OCI-LY7 (cell line): ENCODE measurements at regions not wholly inside any gene's neighbourhood (a gene's known extent, or its start where the extent isn't known, plus 50 kb on each side); places are given as distances from the start of the nearest gene placed in this dataset.

Experiments
- BruUV-seq: library from RNA; stranded (reverse); fragments of 400-500 nt; replicated peaks from 2 replicates; lab custom pipeline; 2021; lab: Mats Ljungman, UMichigan
- CTCF ChIA-PET: fragments of 300-600 bp; sonication (Branson Sonifier 250); formaldehyde crosslinking; loops from one replicate; lab custom pipeline; 2022; ENCODE audit warnings: antibody characterized with exemption; ENCODE audit not compliant: unreplicated experiment; lab: Charles Lee
- POLR2A ChIA-PET: fragments of 300-600 bp; sonication (Branson Sonifier 250); formaldehyde crosslinking; loops from one replicate; lab custom pipeline; 2022; ENCODE audit warnings: antibody characterized with exemption; lab: Charles Lee
- DNase-seq: peaks from one replicate; pipeline ENCODE4 v3.0.0-alpha.2; 2015; ENCODE audit warnings: low spot score
- H2AFZ ChIP-seq: fragments of 200-600 bp; sonication (generic), shearing (Covaris generic); 2 replicates; pipeline ENCODE4 v1.6.1; 2014; ENCODE audit warnings: mild to moderate bottlenecking, antibody characterized with exemption, low read length, moderate library complexity
- H3K27ac ChIP-seq: fragments of 200-600 bp; sonication (generic); 2 replicates; pipeline ENCODE4 v1.5.1; 2014; ENCODE audit warnings: mixed run types, low read depth, mild to moderate bottlenecking, moderate library complexity, low read length, inconsistent platforms; ENCODE audit not compliant: poor library complexity, severe bottlenecking
- H3K36me3 ChIP-seq: fragments of 200-600 bp; sonication (generic); 2 replicates; pipeline ENCODE4 v1.6.1; 2014; ENCODE audit warnings: mild to moderate bottlenecking, antibody characterized with exemption, low read length, moderate library complexity, mixed read lengths; ENCODE audit not compliant: insufficient read depth
- H3K4me1 ChIP-seq: fragments of 200-600 bp; sonication (generic); 2 replicates; pipeline ENCODE4 v1.5.1; 2014; ENCODE audit warnings: mild to moderate bottlenecking, low read length; ENCODE audit not compliant: insufficient read depth, poor library complexity, severe bottlenecking
- H3K4me2 ChIP-seq: fragments of 200-600 bp; sonication (generic); 2 replicates; pipeline ENCODE4 v1.6.1; 2014; ENCODE audit warnings: mild to moderate bottlenecking, low read length
- H3K4me3 ChIP-seq: fragments of 200-600 bp; sonication (generic); 2 replicates; pipeline ENCODE4 v1.5.1; 2014; ENCODE audit warnings: mild to moderate bottlenecking, low read depth, low read length; ENCODE audit not compliant: poor library complexity, severe bottlenecking
- H3K79me2 ChIP-seq: fragments of 200-600 bp; sonication (generic); 2 replicates; pipeline ENCODE4 v1.6.1; 2016; ENCODE audit warnings: low read depth, mild to moderate bottlenecking, low read length, moderate library complexity, mixed read lengths; ENCODE audit not compliant: insufficient read depth
- H3K9me2 ChIP-seq: fragments of 200-600 bp; sonication (generic); 2 replicates; pipeline ENCODE4 v1.6.1; 2016; ENCODE audit warnings: mild to moderate bottlenecking, low read length, mixed read lengths; ENCODE audit not compliant: insufficient read depth
- H3K9me3 ChIP-seq: fragments of 200-600 bp; sonication (generic); 2 replicates; pipeline ENCODE4 v1.6.1; 2014; ENCODE audit warnings: mild to moderate bottlenecking, mixed run types, low read length, mixed read lengths
- H4K20me1 ChIP-seq: fragments of 200-600 bp; sonication (generic); 2 replicates; pipeline ENCODE4 v1.6.1; 2014; ENCODE audit warnings: mild to moderate bottlenecking, antibody characterized with exemption, low read length, moderate library complexity, mixed read lengths; ENCODE audit not compliant: insufficient read depth
- EZH2phosphoT487 ChIP-seq: fragments of 200-600 bp; sonication (generic); IDR thresholded peaks from 2 replicates; pipeline ENCODE4 v1.6.1; 2018; ENCODE audit warnings: low read depth, borderline replicate concordance, mild to moderate bottlenecking, mixed run types, antibody characterized with exemption, low read length, moderate library complexity, mixed read lengths
- intact Hi-C: fragments of 100-400 bp; cut with micrococcal nuclease; formaldehyde crosslinking; loops from one replicate; pipeline ENCODE4 v1.10.0; 2022; ENCODE audit not compliant: unreplicated experiment
- TF ChIP-seq, protein P1 (sequence below): fragments of 200-600 bp; sonication (generic); conservative IDR thresholded peaks from 2 replicates; pipeline ENCODE4 v1.5.1; 2014; ENCODE audit warnings: mild to moderate bottlenecking, antibody characterized with exemption, low read length, moderate library complexity, mixed read lengths

DNA sequence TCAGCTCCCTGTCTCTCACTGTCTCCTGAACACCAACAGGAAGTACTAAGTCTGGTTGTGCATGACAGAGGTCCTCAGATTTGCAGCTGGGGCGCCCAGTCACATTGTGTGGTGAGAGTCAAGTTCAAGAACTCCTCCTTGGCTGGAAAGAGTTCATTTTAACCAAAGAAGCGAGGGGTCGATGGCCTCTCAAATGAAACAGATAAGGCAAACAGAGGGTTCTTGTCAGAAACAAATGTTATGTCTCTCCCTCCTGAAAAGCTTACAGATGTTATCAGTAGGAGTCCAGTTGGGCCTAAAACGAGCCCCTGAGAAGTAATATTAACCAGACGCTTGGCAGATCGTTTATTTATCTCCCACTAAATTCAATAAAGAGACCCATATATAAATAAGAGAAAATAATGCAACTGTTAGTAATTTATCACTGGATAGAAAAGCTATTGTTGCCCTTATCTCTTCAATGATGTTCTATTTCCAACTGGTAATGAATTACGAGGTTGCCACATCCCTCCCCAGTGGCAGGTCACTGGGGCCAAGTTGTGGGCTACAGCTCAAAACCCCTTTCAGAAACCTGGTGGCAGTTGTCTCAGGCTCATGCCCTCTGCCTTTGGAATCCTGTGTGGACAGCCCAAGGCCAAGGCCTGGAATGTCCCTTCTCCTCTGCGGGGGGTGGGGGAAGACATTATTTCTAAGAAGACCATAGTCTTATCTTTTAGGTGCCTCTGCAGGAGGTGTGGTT, 307.5 kb upstream of the DYNLRB2 start:
- Histone ChIP-seq H3K36me3 (no peaks in the 10 kb centered on the region), H3K9me3 (no peaks in the 10 kb centered on the region), H2AFZ (no peak overlapping the region), H3K4me1 (no peaks in the 10 kb centered on the region), H3K79me2 (no peaks in the 10 kb centered on the region), H3K4me3 (no peak overlapping the region), H3K27ac (no peak overlapping the region), H4K20me1 (no peaks in the 10 kb centered on the region), H3K9me2 (no peaks in the 10 kb centered on the region), H3K4me2 (no peak overlapping the region)
- ChIA-PET POLR2A (no interaction called here), CTCF (no interaction called here)
- no TSS peak for BruUV-seq
- intact Hi-C loops, result no loop called here
- no peak for DNase-seq
- TF ChIP-seq, protein P1, sequence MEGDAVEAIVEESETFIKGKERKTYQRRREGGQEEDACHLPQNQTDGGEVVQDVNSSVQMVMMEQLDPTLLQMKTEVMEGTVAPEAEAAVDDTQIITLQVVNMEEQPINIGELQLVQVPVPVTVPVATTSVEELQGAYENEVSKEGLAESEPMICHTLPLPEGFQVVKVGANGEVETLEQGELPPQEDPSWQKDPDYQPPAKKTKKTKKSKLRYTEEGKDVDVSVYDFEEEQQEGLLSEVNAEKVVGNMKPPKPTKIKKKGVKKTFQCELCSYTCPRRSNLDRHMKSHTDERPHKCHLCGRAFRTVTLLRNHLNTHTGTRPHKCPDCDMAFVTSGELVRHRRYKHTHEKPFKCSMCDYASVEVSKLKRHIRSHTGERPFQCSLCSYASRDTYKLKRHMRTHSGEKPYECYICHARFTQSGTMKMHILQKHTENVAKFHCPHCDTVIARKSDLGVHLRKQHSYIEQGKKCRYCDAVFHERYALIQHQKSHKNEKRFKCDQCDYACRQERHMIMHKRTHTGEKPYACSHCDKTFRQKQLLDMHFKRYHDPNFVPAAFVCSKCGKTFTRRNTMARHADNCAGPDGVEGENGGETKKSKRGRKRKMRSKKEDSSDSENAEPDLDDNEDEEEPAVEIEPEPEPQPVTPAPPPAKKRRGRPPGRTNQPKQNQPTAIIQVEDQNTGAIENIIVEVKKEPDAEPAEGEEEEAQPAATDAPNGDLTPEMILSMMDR, result no peak
- TF ChIP-seq EZH2phosphoT487, result no peak

DNA sequence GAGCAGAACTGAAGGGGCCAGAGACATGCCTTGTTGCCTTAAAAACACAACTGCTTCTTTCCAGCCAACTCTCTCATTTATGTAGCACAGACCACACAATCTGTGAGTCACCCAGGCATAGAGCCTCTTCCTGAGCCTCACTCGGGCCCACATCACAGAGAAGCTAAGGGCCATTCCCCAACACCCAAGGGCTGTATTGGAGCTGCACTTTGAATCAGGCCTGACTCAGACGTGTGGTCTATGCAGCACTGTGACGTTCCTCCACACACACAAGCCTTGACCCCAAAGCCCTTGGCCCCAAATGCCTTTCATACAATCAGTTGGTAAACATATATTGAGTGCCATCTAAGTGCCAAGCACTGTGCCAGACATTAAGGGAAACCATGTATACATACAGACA, 308.9 kb upstream of the DYNLRB2 start:
- TF ChIP-seq, protein P1, result no peak
- TF ChIP-seq EZH2phosphoT487, result no peak

DNA sequence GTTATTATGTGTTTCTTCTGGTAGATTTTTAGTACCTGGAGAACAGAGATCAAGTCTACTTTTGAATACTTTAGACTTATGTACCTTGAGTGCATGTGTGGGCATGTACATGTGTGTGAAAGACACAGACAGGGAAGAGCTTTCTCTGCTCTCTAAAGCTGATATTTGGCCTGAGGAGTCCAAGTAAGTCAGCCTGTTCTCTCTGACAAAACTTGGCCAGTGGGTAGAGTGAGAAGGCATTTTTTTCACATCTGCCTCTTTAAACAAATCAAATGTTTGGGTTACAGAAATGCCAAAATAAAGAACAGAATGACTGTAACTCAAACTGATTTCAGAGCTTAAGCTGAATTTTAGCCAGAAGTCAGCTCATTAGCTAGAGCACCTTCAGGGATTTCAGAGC, 309.7 kb upstream of the DYNLRB2 start:
- no peaks in the 10 kb centered on the region for H3K9me3 ChIP-seq
- CTCF ChIA-PET, result no interaction called here
- H3K4me3 ChIP-seq, result no peak overlapping the region
- no peaks in the 10 kb centered on the region for H4K20me1 ChIP-seq
- BruUV-seq, result no TSS peak
- intact Hi-C loops, result no loop called here
- H2AFZ ChIP-seq, result no peak overlapping the region
- H3K9me2 ChIP-seq, result no peaks in the 10 kb centered on the region
- H3K79me2 ChIP-seq, result no peaks in the 10 kb centered on the region
- no peaks in the 10 kb centered on the region for H3K36me3 ChIP-seq
- DNase-seq, result no peak
- no peak overlapping the region for H3K27ac ChIP-seq
- no peak for TF ChIP-seq EZH2phosphoT487
- TF ChIP-seq, protein P1, result no peak
- H3K4me2 ChIP-seq, result no peak overlapping the region
- no peaks in the 10 kb centered on the region for H3K4me1 ChIP-seq
- POLR2A ChIA-PET, result no interaction called here

More for the DNA sequence above, 308.9 kb upstream of the DYNLRB2 start:
- H3K9me3 ChIP-seq, result no peaks in the 10 kb centered on the region
- H3K36me3 ChIP-seq, result no peaks in the 10 kb centered on the region
- no peaks in the 10 kb centered on the region for H4K20me1 ChIP-seq
- H3K4me1 ChIP-seq, result no peaks in the 10 kb centered on the region
- peak; percentile 7 for DNase-seq
- POLR2A ChIA-PET, result no interaction called here
- intact Hi-C loops, result no loop called here
- no TSS peak for BruUV-seq
- no peak overlapping the region for H3K4me3 ChIP-seq
- H3K79me2 ChIP-seq, result no peaks in the 10 kb centered on the region
- H3K9me2 ChIP-seq, result no peaks in the 10 kb centered on the region
- H3K27ac ChIP-seq, result no peak overlapping the region
- CTCF ChIA-PET, result no interaction called here
- no peak overlapping the region for H3K4me2 ChIP-seq
- no peak overlapping the region for H2AFZ ChIP-seq
